ENCODE measurements at regions not wholly inside any gene's neighbourhood (a gene's known extent, or its start where the extent isn't known, plus 50 kb on each side); places are given as distances from the start of the nearest gene placed in this dataset.
"Not testable (repeated sequence)": the region's sequence is repeated elsewhere in the genome, so short reads cannot be mapped to it uniquely, and the experiment has no call there.

- no peak overlapping the region for H3K4me3 ChIP-seq (ENCODE audit: low read depth, low read length)
- TF ChIP-seq MYC (IDR thresholded peaks at IDR 0.05; ENCODE audit: low read depth, low read length), result no peak
- no peak for TF ChIP-seq MAX (IDR thresholded peaks at IDR 0.05; ENCODE audit: low read depth, low read length)
- no peak for TF ChIP-seq CTCF (IDR thresholded peaks at IDR 0.05; ENCODE audit: low read depth, low read length)
- no peak for TF ChIP-seq POLR2A (IDR thresholded peaks at IDR 0.05; ENCODE audit: extremely low read depth, insufficient read length)
- peak; percentile 6 for DNase-seq (ENCODE audit: low read depth)
These were observed 104.8 kb upstream of the ECI2 start for GRCh38 chr6:4240148-4240547.

GRCh38 chr6:4225161-4225872 lies 89.9 kb upstream of the ECI2 start:
- TF ChIP-seq CTCF (IDR thresholded peaks at IDR 0.05; ENCODE audit: low read depth, low read length) (no peak), MAX (IDR thresholded peaks at IDR 0.05; ENCODE audit: low read depth, low read length) (no peak), MYC (IDR thresholded peaks at IDR 0.05; ENCODE audit: low read depth, low read length) (no peak), POLR2A (IDR thresholded peaks at IDR 0.05; ENCODE audit: extremely low read depth, insufficient read length) (no peak)
- peak; percentile 11 for DNase-seq (ENCODE audit: low read depth)
- H3K4me3 ChIP-seq (ENCODE audit: low read depth, low read length), result no peak overlapping the region

- no peak overlapping the region for H3K4me3 ChIP-seq (ENCODE audit: low read depth, low read length)
- peak; percentile 9 for DNase-seq (ENCODE audit: low read depth)
- no peak for TF ChIP-seq POLR2A (IDR thresholded peaks at IDR 0.05; ENCODE audit: extremely low read depth, insufficient read length)
- no peak for TF ChIP-seq CTCF (IDR thresholded peaks at IDR 0.05; ENCODE audit: low read depth, low read length)
- TF ChIP-seq MYC (IDR thresholded peaks at IDR 0.05; ENCODE audit: low read depth, low read length), result no peak
- no peak for TF ChIP-seq MAX (IDR thresholded peaks at IDR 0.05; ENCODE audit: low read depth, low read length)
These were observed 88.9 kb upstream of the ECI2 start for GRCh38 chr6:4224067-4224978.

GRCh38 chr6:4220558-4220957 lies 85.2 kb upstream of the ECI2 start:
- H3K4me3 ChIP-seq (ENCODE audit: low read depth, low read length), result no peak overlapping the region
- no peak for DNase-seq (ENCODE audit: low read depth)
- TF ChIP-seq MYC (IDR thresholded peaks at IDR 0.05; ENCODE audit: low read depth, low read length), result no peak
- no peak for TF ChIP-seq MAX (IDR thresholded peaks at IDR 0.05; ENCODE audit: low read depth, low read length)
- no peak for TF ChIP-seq CTCF (IDR thresholded peaks at IDR 0.05; ENCODE audit: low read depth, low read length)
- no peak for TF ChIP-seq POLR2A (IDR thresholded peaks at IDR 0.05; ENCODE audit: extremely low read depth, insufficient read length)

- not testable (repeated sequence) for H3K4me3 ChIP-seq (ENCODE audit: low read depth, low read length); DNase-seq (ENCODE audit: low read depth)
These were observed 83.4 kb upstream of the ECI2 start for GRCh38 chr6:4218619-4219317.

GRCh38 chr6:4212588-4212987 lies 77.2 kb upstream of the ECI2 start:
- DNase-seq (ENCODE audit: low read depth), result no peak
- TF ChIP-seq MAX (IDR thresholded peaks at IDR 0.05; ENCODE audit: low read depth, low read length), result no peak
- TF ChIP-seq POLR2A (IDR thresholded peaks at IDR 0.05; ENCODE audit: extremely low read depth, insufficient read length), result no peak
- TF ChIP-seq CTCF (IDR thresholded peaks at IDR 0.05; ENCODE audit: low read depth, low read length), result no peak
- no peak for TF ChIP-seq MYC (IDR thresholded peaks at IDR 0.05; ENCODE audit: low read depth, low read length)
- H3K4me3 ChIP-seq (ENCODE audit: low read depth, low read length), result no peak overlapping the region
